Body of pancreas (tissue), 4 donors: ENCODE measurements at regions not wholly inside any gene's neighbourhood (a gene's known extent, or its start where the extent isn't known, plus 50 kb on each side); places are given as distances from the start of the nearest gene placed in this dataset.

Source experiments
- POLR2A ChIP-seq, 3 donors: fragments of 450-650 bp; IDR thresholded peaks; one replicate each; pipeline ENCODE4 v1.6.1; 2016; ENCODE audit warnings: antibody characterized with exemption in 3 of 3, mild to moderate bottlenecking in 2 of 3
- TF ChIP-seq, protein P1 (sequence below), 7 experiments: fragments of 450-650 bp in 4 of 7; fragments of 200-600 bp in 3 of 7; sonication (generic) in 3 of 7; IDR thresholded peaks; one replicate each; pipeline ENCODE4 v1.5.1; 2016 to 2019; ENCODE audit warnings: antibody characterized with exemption in 7 of 7

- no peak for TF ChIP-seq POLR2A (IDR thresholded peaks at IDR 0.05)
- TF ChIP-seq, protein P1, sequence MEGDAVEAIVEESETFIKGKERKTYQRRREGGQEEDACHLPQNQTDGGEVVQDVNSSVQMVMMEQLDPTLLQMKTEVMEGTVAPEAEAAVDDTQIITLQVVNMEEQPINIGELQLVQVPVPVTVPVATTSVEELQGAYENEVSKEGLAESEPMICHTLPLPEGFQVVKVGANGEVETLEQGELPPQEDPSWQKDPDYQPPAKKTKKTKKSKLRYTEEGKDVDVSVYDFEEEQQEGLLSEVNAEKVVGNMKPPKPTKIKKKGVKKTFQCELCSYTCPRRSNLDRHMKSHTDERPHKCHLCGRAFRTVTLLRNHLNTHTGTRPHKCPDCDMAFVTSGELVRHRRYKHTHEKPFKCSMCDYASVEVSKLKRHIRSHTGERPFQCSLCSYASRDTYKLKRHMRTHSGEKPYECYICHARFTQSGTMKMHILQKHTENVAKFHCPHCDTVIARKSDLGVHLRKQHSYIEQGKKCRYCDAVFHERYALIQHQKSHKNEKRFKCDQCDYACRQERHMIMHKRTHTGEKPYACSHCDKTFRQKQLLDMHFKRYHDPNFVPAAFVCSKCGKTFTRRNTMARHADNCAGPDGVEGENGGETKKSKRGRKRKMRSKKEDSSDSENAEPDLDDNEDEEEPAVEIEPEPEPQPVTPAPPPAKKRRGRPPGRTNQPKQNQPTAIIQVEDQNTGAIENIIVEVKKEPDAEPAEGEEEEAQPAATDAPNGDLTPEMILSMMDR (IDR thresholded peaks at IDR 0.05) = no peak
Measured at GRCh38 chr6:40685862-40686261, 98.7 kb upstream of the LRFN2 start.
